ENCODE measurements at regions not wholly inside any gene's neighbourhood (a gene's known extent, or its start where the extent isn't known, plus 50 kb on each side); places are given as distances from the start of the nearest gene placed in this dataset.

- DNase-seq (ENCODE audit: extremely low spot score), result no peak
- no peaks in the 10 kb centered on the region for H3K4me1 ChIP-seq
- TF ChIP-seq CTCF (IDR thresholded peaks at IDR 0.05) (no peak), POLR2AphosphoS5 (IDR thresholded peaks at IDR 0.05) (no peak), POLR2A (IDR thresholded peaks at IDR 0.05; ENCODE audit: low read depth) (no peak), EP300 (IDR thresholded peaks at IDR 0.05) (no peak)
- H3K4me3 ChIP-seq, result no peak overlapping the region
- H3K27ac ChIP-seq (replicated peaks in 1 of 4), result no peak overlapping the region
- H3K36me3 ChIP-seq, result no peaks in the 10 kb centered on the region
- peaks cover 0 to 75% (median 0%) of the 10 kb centered on the region in 4 donors for H3K27me3 ChIP-seq
- 69% methylated on average over 4 of the region's 10 CpGs for WGBS
- no peaks in the 10 kb centered on the region for H3K9me3 ChIP-seq
- intact Hi-C loops (cut with DNase I), result no loop called here
These were observed 724.6 kb downstream of the PTPRU start for GRCh38 chr1:29960876-29961275.

- H3K4me3 ChIP-seq, result no peak overlapping the region
- no peak overlapping the region for H3K27ac ChIP-seq (replicated peaks in 1 of 4)
- no peaks in the 10 kb centered on the region for H3K9me3 ChIP-seq
- TF ChIP-seq EP300 (IDR thresholded peaks at IDR 0.05), result no peak
- TF ChIP-seq POLR2A (IDR thresholded peaks at IDR 0.05; ENCODE audit: low read depth), result no peak
- TF ChIP-seq CTCF (IDR thresholded peaks at IDR 0.05), result no peak
- no peak for TF ChIP-seq POLR2AphosphoS5 (IDR thresholded peaks at IDR 0.05)
- intact Hi-C loops (cut with DNase I), result no loop called here
- WGBS, result 75% methylated on average over 8 of the region's 10 CpGs
- peaks cover 0 to 71% (median 0%) of the 10 kb centered on the region in 4 donors for H3K27me3 ChIP-seq
- no peaks in the 10 kb centered on the region for H3K4me1 ChIP-seq
- H3K36me3 ChIP-seq, result no peaks in the 10 kb centered on the region
- DNase-seq (ENCODE audit: extremely low spot score), result no peak
These were observed 723.9 kb downstream of the PTPRU start for GRCh38 chr1:29960156-29960755.

DNA sequence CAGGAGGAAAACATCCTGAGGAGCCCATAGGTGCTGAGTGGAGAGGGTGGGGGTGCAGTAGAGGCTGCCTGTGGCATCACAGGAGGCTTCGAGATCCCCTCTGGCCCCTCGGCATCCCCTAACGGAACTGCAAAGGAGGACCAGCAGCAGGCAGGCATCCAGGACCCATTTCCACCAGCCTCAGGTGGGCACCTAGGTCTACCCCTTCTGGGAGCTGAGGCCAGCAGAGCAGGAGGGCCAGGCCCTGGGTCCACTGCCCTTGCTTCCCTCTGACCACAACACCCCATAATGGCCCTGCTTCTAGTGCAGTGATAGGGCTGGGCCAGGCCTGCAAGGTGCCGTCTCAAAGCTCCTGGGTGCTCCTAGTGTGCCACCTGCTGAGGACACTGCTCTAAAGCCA is 723.0 kb downstream of the PTPRU start:
- no peak for DNase-seq (ENCODE audit: extremely low spot score)
- H3K9me3 ChIP-seq, result no peaks in the 10 kb centered on the region
- 90% methylated on average over 3 of the region's 4 CpGs for WGBS
- no peak overlapping the region for H3K4me3 ChIP-seq
- H3K36me3 ChIP-seq, result no peaks in the 10 kb centered on the region
- H3K27ac ChIP-seq (replicated peaks in 1 of 4), result no peak overlapping the region
- no peaks in the 10 kb centered on the region for H3K4me1 ChIP-seq
- H3K27me3 ChIP-seq, result peaks cover 0 to 71% (median 0%) of the 10 kb centered on the region in 4 donors
- intact Hi-C loops (cut with DNase I), result no loop called here
- TF ChIP-seq CTCF (IDR thresholded peaks at IDR 0.05), result no peak
- TF ChIP-seq POLR2AphosphoS5 (IDR thresholded peaks at IDR 0.05), result no peak
- no peak for TF ChIP-seq EP300 (IDR thresholded peaks at IDR 0.05)
- TF ChIP-seq POLR2A (IDR thresholded peaks at IDR 0.05; ENCODE audit: low read depth), result no peak

DNA sequence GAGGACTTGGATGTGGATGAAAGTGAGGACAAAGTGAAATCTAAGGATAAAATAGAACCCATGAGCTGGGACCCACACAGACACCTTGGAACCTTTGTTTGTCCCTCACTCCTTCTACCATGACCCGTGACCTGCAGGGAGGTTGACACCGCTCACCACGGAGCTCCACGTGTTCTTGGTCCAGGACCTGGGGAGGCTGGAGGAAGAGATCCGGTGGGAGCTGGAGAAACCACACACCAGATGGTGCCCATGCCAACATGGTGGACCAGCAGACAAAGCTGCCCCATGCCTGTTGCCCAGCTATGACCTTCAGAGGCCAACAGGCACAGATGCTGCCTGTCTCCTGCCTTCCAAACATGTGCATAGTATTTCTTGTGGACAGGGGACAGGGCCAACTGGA is 721.9 kb downstream of the PTPRU start:
- Histone ChIP-seq H3K27me3 (peaks cover 0 to 69% (median 0%) of the 10 kb centered on the region in 4 donors), H3K9me3 (no peaks in the 10 kb centered on the region), H3K36me3 (no peaks in the 10 kb centered on the region), H3K4me1 (no peaks in the 10 kb centered on the region), H3K4me3 (no peak overlapping the region), H3K27ac (replicated peaks in 1 of 4) (no peak overlapping the region)
- 98% methylated on average over 5 of the region's 5 CpGs for WGBS
- no peak for TF ChIP-seq CTCF (IDR thresholded peaks at IDR 0.05)
- no peak for TF ChIP-seq POLR2A (IDR thresholded peaks at IDR 0.05; ENCODE audit: low read depth)
- DNase-seq (ENCODE audit: extremely low spot score), result no peak
- intact Hi-C loops (cut with DNase I), result no loop called here

Measured in esophagus muscularis mucosa (tissue), 4 donors.